ENCODE measurements at regions not wholly inside any gene's neighbourhood (a gene's known extent, or its start where the extent isn't known, plus 50 kb on each side); places are given as distances from the start of the nearest gene placed in this dataset.

DNA sequence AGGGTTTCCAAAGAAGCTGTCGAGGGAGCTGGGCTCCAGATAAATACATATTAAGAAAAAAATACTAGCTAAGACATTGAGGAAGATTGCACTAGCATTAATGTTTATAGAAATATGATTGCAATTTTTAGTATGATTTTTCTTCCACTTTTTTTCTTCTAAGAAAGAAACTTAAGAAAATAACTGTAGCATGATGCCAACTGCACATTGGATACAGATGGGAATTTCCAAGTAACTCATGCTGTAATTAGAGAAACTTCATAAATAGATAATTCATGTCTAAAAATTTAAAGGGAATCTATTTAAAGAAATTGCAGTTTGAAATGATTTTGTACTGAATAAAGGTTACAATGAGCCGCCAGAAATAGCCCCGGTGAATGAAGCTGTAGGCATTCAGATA, 119.4 kb downstream of the POLR1F start:
- TF ChIP-seq, protein P1, sequence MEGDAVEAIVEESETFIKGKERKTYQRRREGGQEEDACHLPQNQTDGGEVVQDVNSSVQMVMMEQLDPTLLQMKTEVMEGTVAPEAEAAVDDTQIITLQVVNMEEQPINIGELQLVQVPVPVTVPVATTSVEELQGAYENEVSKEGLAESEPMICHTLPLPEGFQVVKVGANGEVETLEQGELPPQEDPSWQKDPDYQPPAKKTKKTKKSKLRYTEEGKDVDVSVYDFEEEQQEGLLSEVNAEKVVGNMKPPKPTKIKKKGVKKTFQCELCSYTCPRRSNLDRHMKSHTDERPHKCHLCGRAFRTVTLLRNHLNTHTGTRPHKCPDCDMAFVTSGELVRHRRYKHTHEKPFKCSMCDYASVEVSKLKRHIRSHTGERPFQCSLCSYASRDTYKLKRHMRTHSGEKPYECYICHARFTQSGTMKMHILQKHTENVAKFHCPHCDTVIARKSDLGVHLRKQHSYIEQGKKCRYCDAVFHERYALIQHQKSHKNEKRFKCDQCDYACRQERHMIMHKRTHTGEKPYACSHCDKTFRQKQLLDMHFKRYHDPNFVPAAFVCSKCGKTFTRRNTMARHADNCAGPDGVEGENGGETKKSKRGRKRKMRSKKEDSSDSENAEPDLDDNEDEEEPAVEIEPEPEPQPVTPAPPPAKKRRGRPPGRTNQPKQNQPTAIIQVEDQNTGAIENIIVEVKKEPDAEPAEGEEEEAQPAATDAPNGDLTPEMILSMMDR (IDR thresholded peaks at IDR 0.05; ENCODE audit: insufficient read depth, low read length, severe bottlenecking), result no peak
- FAIRE-seq (no peak), DNase-seq (ENCODE audit: low read depth) (no peak)
- Histone ChIP-seq H3K4me3 (ENCODE audit: low read depth, low read length) (no peak overlapping the region), H3K27me3 (ENCODE audit: control insufficient read depth, insufficient read depth, low read length) (no peaks in the 10 kb centered on the region), H3K36me3 (ENCODE audit: control insufficient read depth, insufficient read depth, low read length) (no peaks in the 10 kb centered on the region)

DNA sequence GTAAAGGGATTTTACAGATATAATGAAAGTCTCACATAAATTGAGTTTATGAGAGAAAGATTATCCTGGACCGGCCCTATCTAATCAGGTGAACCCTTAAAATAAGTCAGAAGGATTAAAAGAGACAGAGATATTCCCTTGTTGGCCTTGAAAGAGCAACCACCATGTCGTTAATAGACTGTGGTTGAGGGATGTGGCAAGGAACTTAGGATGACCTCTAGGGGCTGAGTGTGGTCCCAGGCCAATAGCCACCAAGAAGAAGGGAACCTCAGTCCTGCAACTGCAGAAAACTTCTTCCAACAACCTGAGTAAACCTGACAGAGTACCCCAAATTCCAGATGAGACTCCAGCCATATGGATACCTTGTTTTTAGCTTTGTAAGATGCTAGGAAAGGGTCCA, 121.5 kb downstream of the POLR1F start:
- no peaks in the 10 kb centered on the region for H3K36me3 ChIP-seq (ENCODE audit: control insufficient read depth, insufficient read depth, low read length)
- DNase-seq (ENCODE audit: low read depth) (no peak), FAIRE-seq (no peak)

DNA sequence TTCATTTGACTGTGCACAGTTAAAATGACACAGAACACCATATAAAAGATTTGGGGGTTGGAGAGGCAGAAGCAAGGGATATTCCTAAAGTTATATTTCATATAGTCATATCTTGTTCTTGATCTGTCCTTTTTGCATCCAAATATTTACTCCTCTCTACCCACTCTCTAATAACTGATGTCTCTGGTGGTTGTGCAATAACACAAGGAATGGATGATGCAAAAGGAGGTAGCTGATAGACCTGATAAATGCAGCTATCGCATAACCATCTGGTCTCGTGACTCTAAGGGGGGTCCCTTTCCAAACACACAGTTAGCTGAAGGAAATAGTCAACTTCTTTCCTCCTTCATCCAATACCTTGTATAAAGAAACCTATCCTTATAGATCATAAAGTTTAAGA, 123.1 kb downstream of the POLR1F start:
- Histone ChIP-seq H3K4me3 (ENCODE audit: low read depth, low read length) (no peak overlapping the region), H3K36me3 (ENCODE audit: control insufficient read depth, insufficient read depth, low read length) (no peaks in the 10 kb centered on the region), H3K27me3 (ENCODE audit: control insufficient read depth, insufficient read depth, low read length) (no peaks in the 10 kb centered on the region)
- TF ChIP-seq, protein P1 (IDR thresholded peaks at IDR 0.05; ENCODE audit: insufficient read depth, low read length, severe bottlenecking), result no peak
- DNase-seq (ENCODE audit: low read depth), result no peak
- FAIRE-seq, result no peak

More for the DNA sequence above, 121.5 kb downstream of the POLR1F start:
- H3K27me3 ChIP-seq (ENCODE audit: control insufficient read depth, insufficient read depth, low read length), result no peaks in the 10 kb centered on the region
- no peak overlapping the region for H3K4me3 ChIP-seq (ENCODE audit: low read depth, low read length)
- TF ChIP-seq, protein P1 (IDR thresholded peaks at IDR 0.05; ENCODE audit: insufficient read depth, low read length, severe bottlenecking), result no peak

DNA sequence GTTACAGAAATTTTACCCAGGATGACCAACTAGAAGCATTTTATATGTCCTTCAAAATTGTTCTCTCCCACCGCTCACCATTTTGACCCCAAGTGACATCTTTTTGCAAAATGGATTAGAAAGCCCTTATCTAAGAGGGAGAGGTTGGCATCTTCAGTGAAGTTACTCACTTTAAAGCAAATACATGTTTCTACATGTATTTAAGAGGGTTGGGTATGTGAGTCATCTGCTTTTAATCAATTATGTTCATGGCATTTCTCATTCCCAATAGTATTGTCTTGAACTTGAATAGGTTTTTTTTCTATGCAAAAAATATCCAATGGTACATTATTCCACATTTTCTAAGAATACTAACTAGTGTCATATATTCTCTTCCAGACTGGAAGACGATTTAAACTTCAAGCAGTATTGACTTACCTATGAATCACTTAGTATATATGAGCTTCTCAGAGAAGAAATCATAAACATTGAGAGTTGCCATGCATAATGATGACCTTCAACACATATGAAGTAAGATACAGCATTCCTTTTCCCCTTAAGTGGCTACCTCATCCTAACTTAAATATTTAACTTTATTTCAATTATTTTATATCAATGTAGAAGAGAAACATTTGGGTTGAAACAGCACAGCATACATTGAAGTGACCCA, 132.8 kb downstream of the POLR1F start:
- H3K27me3 ChIP-seq (ENCODE audit: control insufficient read depth, insufficient read depth, low read length), result no peaks in the 10 kb centered on the region
- H3K36me3 ChIP-seq (ENCODE audit: control insufficient read depth, insufficient read depth, low read length), result no peaks in the 10 kb centered on the region
- H3K4me3 ChIP-seq (ENCODE audit: low read depth, low read length), result no peak overlapping the region
- peak; percentile 61 for DNase-seq (ENCODE audit: low read depth)
- no peak for FAIRE-seq
- TF ChIP-seq, protein P1 (IDR thresholded peaks at IDR 0.05; ENCODE audit: insufficient read depth, low read length, severe bottlenecking), result no peak

DNA sequence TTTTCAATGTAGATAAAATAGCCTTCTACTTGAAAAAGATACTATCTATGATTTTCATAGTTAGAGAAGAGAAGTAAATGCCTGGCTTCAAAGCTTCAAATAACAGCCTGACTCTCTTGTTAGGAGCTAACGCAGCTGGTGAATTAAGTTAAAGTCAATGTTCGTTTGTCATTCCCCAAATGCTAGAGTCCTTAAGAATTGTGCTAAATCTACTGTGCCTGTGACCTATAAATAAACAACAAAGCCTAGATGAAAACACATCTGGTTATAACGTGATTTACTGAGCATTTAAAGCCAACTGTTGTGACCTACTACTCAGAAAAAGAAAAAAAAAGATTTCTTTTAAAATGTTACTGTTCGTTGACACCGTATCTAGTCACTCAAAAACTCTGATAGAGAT, 134.7 kb downstream of the POLR1F start:
- H3K36me3 ChIP-seq (ENCODE audit: control insufficient read depth, insufficient read depth, low read length), result no peaks in the 10 kb centered on the region
- DNase-seq (ENCODE audit: low read depth) (no peak), FAIRE-seq (no peak)
- TF ChIP-seq, protein P1 (IDR thresholded peaks at IDR 0.05; ENCODE audit: insufficient read depth, low read length, severe bottlenecking), result no peak
- H3K4me3 ChIP-seq (ENCODE audit: low read depth, low read length), result no peak overlapping the region
- H3K27me3 ChIP-seq (ENCODE audit: control insufficient read depth, insufficient read depth, low read length), result no peaks in the 10 kb centered on the region

DNA sequence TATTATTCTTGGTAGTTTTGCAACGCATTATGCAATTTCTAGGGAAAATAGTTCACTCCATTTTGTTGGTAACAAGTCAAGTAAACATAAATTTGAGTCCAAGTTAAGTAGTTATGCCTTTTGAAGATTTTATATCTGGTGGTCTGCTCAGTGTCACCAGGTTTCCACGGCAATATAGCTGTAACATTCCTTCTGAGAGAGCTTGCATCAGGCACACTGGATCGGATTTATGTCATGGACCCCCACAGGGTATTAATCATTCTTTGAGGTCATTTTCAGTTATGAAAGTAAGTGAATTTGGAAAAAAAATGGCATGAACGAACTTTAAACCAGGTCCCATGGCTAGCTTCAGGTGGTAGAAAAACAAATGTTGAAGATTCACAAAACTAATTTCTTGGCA, 136.3 kb downstream of the POLR1F start:
- H3K4me3 ChIP-seq (ENCODE audit: low read depth, low read length), result no peak overlapping the region
- DNase-seq (ENCODE audit: low read depth) (no peak), FAIRE-seq (no peak)
- H3K27me3 ChIP-seq (ENCODE audit: control insufficient read depth, insufficient read depth, low read length), result no peaks in the 10 kb centered on the region
- TF ChIP-seq, protein P1 (IDR thresholded peaks at IDR 0.05; ENCODE audit: insufficient read depth, low read length, severe bottlenecking), result no peak
- no peaks in the 10 kb centered on the region for H3K36me3 ChIP-seq (ENCODE audit: control insufficient read depth, insufficient read depth, low read length)
